ENCODE measurements at regions not wholly inside any gene's neighbourhood (a gene's known extent, or its start where the extent isn't known, plus 50 kb on each side); places are given as distances from the start of the nearest gene placed in this dataset.
A peak's percentile ranks its signal among the peaks of the same experiment; 100 is the strongest.

DNA sequence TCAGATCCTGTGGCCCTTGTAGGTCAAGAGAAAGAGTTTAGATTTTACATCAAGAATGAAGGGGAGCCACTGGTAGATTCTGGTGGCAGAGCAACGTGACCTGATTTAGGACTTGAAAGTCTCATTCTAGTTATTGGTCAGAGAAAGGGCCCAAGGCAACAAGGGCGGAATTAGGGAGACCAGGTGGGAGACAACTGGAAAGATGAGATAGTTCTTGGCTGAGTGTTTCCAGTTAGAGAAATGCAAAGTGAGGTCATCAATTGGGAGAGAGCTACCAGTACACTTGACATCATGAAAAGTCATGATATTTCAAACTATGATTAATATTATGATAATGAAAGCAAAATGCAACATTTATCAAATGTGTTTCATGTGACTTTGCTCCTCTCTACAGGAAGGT lies 147.2 kb upstream of the FAM20A start:
- no peak for DNase-seq (ENCODE audit: low read depth, low spot score)

DNA sequence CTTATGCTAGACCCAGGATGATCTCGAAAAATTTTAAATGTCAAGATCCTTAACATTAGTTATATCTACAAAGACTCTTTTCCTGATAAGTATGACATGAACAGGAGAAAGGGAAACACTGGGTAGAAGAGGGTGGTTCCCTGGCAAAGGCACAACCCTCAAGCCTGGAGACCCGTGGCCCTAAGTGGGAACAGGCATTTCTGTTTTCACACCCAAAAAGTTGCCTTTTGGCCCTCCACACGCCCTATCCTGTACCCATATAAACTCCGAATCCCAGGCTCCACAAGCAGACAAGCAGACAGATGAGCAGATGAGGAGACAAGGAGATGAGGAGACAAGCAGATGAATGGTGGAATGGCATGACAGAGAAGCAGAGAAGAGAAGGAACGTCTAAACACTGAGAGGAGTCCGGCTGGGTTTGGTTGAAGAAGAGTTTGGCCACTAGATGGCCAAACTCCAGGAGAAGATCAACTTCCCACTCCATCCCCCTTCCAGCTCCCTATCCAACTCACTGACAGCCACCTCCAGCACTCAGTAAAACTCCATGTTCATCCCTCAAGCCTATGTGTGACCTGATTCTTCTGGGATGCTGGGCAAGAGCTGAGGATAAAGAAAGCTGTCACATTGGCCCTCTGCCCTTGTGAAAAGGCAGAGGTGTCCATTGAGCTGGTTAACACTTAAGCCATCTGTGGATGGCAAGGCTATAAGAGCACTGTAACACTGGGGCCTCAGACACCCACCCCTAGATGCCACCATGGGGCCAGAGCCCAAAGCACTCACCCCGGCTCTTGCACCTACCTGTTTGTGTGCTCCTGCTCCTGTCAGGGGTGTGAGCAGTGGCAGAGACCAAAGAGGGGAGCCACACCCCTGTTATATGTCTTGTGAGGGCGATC lies 139.6 kb upstream of the FAM20A start:
- no peak for DNase-seq (ENCODE audit: low read depth, low spot score)

DNA sequence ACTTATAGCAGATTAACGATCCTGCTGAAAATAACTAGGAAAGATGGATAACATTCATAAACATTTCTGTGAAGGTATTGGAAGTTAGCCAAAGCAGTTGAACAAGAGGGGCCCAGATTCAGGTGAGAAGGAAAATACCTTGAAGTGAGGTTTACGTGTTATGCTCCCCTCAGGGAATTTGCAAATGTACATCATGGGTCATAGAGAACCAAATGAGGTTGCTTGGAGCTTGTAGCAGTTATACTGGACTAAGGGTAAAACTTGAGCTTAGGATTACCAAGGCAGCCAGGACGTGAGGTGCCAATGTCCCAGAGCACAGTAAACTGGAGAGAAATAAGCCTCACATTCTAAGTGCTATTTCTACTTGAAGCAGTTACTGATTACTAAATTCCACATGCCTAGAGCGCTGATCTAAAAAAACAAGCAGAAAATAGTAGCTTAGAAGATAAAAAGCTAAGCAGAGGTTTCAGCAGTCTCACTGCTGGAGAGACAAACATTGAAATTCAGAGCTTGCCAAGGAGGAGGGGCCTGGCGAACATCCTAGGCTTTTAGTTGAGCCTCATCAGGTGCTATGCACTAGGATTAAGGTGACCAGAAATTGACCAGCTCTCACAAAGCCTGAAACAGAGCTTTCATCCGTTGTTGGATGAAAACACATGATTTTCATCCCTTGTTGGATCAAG lies 136.7 kb upstream of the FAM20A start:
- no peak for DNase-seq (ENCODE audit: low read depth, low spot score)

DNA sequence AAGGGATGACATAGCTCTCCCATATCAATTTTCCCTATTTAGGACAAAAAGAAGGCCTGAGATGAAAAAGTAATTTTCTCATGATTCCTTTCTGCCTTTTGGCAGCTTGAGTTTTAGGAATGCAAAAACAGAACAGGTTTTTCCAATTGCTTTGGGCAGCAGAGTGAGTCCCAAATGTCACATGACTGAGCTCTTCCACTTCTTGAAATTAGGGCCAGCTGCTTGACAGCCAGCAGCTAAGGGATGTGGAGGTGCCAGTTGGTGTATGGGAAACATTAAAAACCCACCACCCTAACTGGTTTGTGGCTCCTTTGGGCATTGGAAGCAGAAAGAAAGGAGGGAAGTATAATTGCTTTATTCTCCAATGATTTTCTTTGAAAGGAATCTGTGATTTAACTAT lies 133.8 kb upstream of the FAM20A start:
- DNase-seq (ENCODE audit: low read depth, low spot score): no peak

DNA sequence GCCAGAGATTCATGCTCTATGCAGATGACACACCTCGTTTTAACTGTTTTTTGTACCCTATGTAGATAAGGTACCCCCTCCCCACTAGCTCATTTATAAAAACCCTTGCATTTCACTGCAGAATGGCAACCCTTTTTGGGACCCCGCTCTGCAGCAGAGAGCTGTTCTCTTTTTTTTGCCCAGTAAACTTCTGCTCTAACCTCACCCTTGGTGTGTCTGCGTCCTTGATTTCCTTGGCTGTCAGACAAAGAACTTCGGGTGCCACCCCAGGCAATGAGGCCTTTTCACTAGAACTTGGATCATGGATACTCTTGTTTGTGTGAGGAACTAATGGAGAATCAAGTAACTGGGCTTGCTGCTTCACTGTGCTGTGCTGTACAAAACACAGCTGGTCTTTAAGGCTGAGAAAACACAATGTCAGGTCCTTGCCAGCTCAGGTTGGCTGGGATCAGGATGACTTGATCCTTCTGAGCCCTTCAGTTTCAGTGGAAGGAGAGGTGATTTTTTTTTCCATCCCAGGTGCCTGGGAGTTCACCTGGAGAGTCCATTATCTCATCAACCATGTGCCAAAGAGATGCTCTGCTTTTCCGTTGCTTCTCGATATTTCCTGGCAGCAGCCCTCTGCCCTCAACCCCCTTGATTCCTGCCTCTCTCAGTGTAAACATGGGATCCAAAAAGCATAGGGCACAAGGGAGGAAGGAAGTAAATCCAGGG lies 133.2 kb upstream of the FAM20A start:
- no peak for DNase-seq (ENCODE audit: low read depth, low spot score)

DNA sequence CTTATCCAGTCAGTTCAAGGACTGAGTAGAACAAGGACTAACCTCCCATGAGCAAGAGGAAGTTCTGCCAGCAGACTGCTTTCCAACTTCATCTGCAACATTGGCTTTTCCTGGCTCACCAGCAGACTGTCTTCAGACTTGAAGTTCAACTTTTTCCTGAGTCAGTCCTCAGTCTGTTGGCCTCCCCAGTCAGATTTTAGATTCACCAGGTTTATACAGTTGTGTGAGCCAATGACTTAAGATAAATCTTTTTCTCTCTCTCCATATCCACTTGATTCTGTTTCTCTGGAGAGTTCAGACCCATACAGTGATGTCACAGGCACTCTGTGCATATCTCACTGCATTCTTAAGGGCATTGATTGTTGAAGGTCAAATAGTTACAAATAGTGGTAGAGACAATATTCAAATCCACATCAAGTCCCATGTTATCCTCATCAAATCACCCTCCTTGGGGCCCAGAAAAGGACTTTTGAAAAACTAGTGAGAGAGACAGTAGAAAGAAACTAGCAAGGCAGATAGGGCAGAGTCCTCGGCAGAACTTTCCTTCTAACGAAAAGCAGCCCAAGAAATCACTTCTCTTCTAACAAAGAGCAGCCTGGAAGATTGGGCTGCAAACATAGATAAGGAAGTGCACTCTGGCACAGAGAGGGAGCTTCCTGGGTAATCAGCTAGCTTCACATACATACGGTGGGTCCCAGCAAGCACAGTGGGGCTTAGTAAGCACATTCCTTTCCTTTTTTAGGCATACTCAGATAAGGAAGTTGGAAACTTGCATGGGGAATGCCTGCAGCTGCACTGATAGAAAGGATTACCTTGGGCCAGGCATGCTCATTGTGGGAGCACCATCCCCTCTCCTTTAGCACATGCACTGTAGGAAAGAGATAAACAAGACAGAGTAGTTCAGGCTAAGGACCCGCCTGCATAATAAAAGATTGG lies 132.3 kb upstream of the FAM20A start:
- no peak for DNase-seq (ENCODE audit: low read depth, low spot score)

DNA sequence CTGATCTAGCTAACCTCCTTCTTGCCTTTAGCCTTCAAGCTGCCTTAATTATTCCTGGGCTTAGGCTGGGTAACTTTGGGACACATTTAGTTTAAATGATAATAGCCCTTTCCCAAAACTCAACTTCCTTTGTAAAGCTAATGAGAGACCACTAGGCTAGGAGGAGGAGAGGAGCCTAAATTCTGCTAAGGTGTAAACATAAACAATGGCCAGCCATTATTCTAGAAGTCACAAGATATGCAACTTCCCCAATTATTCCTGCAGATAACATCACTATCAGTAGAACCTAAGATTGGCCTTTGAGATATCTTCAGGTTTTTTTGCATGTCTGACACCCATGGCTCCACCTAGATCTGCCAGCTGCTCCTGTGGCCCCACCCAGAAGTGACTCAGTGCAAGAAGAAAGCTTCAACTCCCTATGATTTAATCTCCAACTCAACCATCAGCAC lies 131.2 kb upstream of the FAM20A start:
- DNase-seq (ENCODE audit: low read depth, low spot score): no peak

DNA sequence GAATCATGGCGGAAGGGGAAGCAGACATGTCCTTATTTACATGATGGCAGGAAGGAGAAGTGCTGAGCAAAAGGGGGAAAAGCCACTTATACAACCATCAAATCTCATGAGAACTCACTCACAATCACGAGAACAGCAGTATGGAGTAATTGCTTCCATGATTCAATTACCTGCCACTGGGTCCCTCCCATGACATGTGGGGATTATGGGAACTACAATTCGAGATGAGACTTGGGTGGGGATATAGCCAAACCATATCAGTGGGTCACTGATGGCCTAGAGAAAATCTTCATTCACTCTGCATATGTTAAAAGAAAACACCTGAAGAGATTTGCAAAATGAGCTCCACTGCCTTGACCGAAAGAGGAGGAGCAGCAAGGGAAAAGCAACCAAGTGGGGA lies 130.3 kb upstream of the FAM20A start:
- DNase-seq (ENCODE audit: low read depth, low spot score): no peak

DNA sequence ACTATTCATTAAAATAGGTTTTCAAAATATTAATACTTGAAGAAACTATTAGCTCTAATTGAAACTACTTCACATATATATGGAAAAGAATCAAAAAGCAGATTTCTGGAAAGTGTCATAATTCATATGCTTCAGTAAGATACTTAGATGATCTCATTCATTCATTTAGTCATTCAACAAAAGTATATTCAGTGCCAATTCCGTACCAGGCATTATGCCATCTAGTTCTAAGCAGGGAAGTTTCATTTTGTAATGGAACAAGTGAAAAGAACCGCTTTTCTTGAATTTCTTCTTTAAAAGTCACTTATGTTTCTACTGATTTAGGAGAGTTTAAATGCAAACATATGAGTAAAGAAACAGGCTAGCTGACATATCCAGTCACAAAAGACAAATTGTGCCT lies 118.3 kb upstream of the FAM20A start:
- DNase-seq (ENCODE audit: low read depth, low spot score): no peak

DNA sequence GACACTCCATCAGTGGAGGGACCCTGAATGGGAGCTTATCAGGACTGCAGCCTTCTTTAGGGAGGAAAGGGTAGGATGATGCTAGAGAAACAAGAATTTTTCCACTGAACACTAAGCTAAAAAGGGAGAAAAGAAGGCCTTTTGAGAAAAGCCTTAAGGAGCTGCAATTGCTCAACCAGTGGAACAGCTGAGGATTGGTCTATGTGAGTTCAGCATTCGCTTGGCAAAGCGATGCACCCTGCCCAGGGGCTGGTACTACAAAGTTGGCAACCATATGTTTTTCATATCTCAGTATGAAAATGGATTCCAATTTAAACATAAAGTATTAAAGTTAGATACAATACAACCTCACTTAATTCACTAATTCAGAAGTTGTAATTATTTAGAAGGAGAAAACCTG lies 117.8 kb upstream of the FAM20A start:
- no peak for DNase-seq (ENCODE audit: low read depth, low spot score)

DNA sequence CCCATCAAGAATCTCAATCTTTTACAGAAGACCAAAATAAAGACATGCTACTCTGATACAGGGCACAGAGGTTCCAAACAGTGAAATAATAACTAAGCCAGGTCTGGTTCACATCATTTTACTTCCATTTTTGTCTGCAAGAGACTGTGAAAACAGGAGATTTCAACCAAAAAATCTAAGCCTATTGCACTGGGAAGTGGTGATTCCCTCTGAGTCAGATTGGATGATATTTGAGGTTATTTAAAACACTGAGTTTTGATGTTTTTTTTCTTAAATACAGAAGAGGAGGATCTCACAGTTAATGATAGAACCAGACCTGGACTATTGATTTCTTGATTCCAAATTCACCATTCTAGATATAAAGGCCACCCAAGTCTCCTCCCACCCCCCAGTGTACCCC lies 117.3 kb upstream of the FAM20A start:
- DNase-seq (ENCODE audit: low read depth, low spot score): no peak

DNA sequence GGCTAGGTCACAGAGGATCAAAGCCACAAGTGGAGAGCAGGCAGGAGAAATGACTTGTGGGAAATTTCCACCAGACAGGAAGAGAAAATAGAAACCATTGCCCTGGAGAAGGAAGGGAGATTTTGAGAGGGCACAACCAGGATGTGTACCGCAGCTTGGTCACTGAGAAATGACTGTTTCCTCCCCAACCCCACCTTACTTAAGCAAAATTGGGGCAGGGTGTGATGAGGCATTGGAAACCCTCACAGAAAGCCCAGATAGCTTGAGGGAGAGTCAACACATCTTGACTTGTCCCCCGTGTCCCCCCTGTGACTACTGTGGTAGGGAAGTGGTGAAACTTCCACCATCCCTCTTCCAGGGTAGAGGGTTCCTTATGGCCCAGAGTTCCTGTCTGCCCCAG lies 113.5 kb upstream of the FAM20A start:
- no peak for DNase-seq (ENCODE audit: low read depth, low spot score)

DNA sequence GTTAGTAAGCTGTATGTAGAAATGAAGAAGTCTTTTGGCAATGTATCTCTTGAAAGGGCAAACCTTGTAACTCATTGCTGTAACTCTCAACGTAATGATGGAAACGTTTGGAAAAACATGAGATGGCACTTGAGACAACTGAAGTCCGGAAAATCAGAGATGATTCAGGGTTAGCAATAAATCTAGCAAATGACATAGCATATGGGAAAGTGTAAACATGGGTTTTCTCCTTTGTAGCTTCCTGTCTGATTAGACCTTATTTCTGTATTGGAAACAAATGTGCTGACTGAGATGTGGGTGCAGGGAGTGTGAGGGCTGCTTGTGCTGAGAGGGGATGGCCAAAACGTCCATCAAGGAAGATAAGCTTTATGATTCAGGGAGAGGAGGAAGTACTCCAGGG lies 110.7 kb upstream of the FAM20A start:
- no peak for DNase-seq (ENCODE audit: low read depth, low spot score)

DNA sequence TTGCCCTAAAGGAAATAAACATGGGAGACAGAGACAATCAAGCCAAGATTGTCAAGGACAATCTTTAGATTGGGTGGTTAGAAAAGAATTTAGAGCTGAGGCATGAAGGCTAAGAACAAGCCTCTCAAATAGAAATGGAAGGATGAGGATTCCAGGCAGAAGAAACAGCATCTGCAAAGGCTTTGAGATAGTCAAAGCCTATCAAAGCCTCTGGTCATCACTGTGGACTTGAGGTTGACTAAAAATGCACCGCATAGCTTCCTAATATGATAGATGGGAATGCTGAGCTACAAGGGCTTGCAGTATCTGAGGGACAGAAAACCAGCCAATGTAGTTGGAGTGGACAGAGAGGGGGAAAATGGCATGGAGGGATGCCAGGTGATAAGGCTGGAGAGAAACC lies 109.8 kb upstream of the FAM20A start:
- no peak for DNase-seq (ENCODE audit: low read depth, low spot score)

DNA sequence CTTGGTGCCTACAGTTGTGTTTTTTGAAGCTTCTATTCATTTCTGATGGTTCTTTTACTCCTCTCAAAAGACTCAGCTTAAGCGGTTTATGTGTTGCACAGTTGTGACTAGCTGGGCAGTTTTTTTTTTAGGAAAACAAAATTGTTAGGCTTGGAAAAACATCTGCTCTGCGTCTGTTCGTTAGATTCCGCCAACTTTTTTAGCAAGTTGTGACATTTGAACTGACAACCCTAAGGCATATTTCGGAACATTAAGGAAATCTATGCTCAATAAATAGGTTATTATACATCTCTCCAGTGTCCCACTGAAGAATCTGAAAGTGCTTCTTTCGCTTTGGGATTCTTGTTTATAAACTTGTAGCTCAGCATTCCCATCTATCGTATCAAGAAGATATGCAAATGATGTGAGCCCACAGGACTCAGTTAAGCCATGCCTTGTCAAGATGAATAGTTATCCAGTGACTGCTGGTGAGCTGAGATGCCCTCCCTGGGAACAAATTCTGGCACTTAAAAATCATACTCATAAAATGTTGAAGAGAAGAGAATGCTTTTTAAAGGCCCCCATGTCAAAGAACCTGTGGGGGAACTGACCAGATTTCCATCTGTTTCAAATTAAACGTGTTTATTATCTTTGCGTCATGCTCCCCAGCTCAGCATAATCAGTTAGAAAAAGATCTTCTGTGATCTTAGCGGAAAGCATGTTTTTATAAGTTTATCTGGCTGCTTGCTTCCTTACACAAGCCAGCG lies 109.0 kb upstream of the FAM20A start:
- DNase-seq (ENCODE audit: low read depth, low spot score): peak; percentile 73

DNA sequence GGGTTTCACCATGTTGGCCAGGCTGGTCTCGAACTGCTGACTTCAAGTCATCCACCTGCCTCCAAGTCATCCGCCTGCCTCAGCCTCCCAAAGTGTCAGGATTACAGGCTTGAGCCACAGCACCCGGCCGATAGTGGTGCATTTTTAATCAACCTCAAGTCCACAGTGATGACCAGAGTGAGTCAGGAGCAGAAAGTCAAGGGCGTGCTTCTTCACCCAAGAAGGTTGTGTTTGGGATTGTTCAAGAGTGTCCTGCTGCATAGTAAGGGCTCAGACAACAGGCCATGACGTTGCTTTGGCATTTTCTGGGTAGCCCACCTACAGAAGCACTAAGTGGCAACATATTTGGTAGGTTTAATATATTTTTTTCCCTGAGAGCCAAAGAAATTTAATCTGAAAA lies 108.3 kb upstream of the FAM20A start:
- no peak for DNase-seq (ENCODE audit: low read depth, low spot score)

DNA sequence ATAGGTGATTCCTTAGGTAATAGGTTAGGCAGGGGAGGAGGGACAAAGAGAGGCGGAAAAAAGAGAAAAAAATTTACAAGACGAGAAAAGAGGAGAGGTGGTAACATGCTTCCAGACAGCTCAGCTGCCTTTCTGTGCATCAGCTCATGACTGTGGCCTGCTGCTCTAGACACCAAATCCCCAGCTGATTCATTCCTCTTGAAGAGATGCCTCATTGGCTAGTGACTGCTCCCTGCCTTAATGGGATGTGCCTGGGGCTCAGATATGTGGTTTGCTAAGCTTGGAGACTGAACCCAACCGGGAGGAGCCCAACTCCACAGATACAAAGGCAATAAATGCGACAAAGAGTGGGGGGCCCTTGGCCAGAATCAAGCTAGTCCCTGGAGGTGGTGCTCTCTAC lies 105.9 kb upstream of the FAM20A start:
- DNase-seq (ENCODE audit: low read depth, low spot score): no peak

DNA sequence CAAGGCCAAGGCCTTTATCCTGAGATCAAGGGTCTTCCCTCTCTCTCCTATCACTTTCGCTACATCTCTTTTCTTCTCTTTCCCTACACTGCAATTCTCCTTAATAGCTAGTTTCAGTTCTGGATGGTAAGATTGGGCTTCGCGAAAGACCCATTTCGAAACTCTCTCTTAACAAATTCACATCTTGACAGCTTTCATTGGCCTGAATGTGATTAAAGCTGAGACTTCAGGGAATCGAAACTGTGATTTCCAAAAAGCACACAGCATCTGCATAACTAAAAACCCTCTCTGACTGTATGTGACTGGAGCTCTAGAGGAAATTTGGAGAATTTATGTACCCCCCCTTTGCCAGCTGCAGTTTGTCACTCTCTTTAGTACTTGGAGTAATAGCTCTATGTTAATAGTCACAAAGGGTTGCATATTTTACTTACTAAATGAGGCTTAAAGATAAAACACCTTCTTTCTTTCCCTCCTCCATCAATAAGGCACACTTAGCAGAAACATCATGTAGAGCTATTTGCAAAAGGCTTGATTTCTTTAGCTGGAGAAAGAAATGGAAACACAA lies 105.3 kb upstream of the FAM20A start:
- DNase-seq (ENCODE audit: low read depth, low spot score): no peak

DNA sequence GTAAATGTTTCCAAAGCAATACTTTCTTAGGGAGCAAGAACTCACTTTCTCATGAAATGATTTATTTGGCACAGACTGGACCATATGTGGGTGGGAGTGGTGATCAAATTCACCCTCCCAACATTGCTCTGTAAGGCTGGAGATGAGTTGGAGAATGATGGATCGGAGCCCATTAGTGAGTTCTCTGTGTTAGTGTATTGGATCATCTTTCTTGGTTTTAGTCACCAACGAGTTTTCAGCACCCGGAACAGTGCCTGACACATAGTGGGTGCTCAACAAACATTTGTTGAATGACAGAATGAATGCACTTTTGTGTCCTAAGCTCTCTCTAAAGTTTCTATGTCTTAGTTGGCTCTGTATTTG lies 104.5 kb upstream of the FAM20A start:
- no peak for DNase-seq (ENCODE audit: low read depth, low spot score)
